Neuronal stem cell (in vitro differentiated cells): ENCODE measurements at regions not wholly inside any gene's neighbourhood (a gene's known extent, or its start where the extent isn't known, plus 50 kb on each side); places are given as distances from the start of the nearest gene placed in this dataset.
A peak's percentile ranks its signal among the peaks of the same experiment; 100 is the strongest.

ENCODE experiments used
- DNase-seq: peaks from one replicate; pipeline ENCODE4 v3.0.0-alpha.2; 2013; ENCODE audit warnings: low spot score
- H2AFZ ChIP-seq: one replicate; pipeline ENCODE4 v1.6.1; 2013; ENCODE audit warnings: mild to moderate bottlenecking, low read length, inconsistent platforms
- H2AK5ac ChIP-seq: 2 replicates; pipeline ENCODE4 v1.6.1; 2013; ENCODE audit warnings: low read depth, mild to moderate bottlenecking, inconsistent platforms, low read length, moderate library complexity, mixed read lengths
- H2BK120ac ChIP-seq: 2 replicates; pipeline ENCODE4 v1.6.1; 2013; ENCODE audit warnings: low read depth, mild to moderate bottlenecking, inconsistent platforms, low read length, moderate library complexity, mixed read lengths
- H2BK12ac ChIP-seq: one replicate; pipeline ENCODE4 v1.6.1; 2013; ENCODE audit warnings: low read length, inconsistent platforms
- H2BK15ac ChIP-seq: 2 replicates; pipeline ENCODE4 v1.6.1; 2013; ENCODE audit warnings: mild to moderate bottlenecking, low read length, inconsistent platforms, mixed read lengths
- H2BK5ac ChIP-seq: one replicate; pipeline ENCODE4 v1.6.1; 2013; ENCODE audit warnings: inconsistent platforms, mild to moderate bottlenecking, low read length, moderate library complexity
- H3K14ac ChIP-seq: one replicate; pipeline ENCODE4 v1.6.1; 2013; ENCODE audit warnings: low read length, inconsistent platforms
- H3K18ac ChIP-seq: 2 replicates; pipeline ENCODE4 v1.6.1; 2013; ENCODE audit warnings: low read length, inconsistent platforms
- H3K23ac ChIP-seq: 2 replicates; pipeline ENCODE4 v1.6.1; 2013; ENCODE audit warnings: low read depth, mild to moderate bottlenecking, mixed read lengths, low read length, inconsistent platforms; ENCODE audit not compliant: poor library complexity
- H3K27ac ChIP-seq: replicated peaks from 3 replicates; pipeline ENCODE4 v1.5.1; 2013; ENCODE audit warnings: low read length, inconsistent platforms
- H3K27me3 ChIP-seq, 3 experiments: 2 replicates each; pipeline ENCODE4 v1.6.1; 2013; ENCODE audit warnings: low read length in 3 of 3, mild to moderate bottlenecking in 2 of 3, inconsistent platforms in 1 of 3, low read depth in 1 of 3, mixed read lengths in 1 of 3, moderate library complexity in 1 of 3; ENCODE audit not compliant: control insufficient read depth in 3 of 3, insufficient read depth in 3 of 3
- H3K36me3 ChIP-seq, 2 donors: replicated peaks in 1 of 2; 2 replicates each; pipeline ENCODE4 v1.6.1; 2013; ENCODE audit warnings: low read length in 2 of 2; ENCODE audit not compliant: control insufficient read depth in 2 of 2, insufficient read depth in 2 of 2
- H3K4ac ChIP-seq: 2 replicates; pipeline ENCODE4 v1.6.1; 2013; ENCODE audit warnings: inconsistent platforms, mild to moderate bottlenecking, low read length, moderate library complexity
- H3K4me1 ChIP-seq, 2 donors: 1 replicate in 1 of 2; 2 replicates in 1 of 2; pipeline ENCODE4 v1.6.1; 2013; ENCODE audit warnings: low read length in 2 of 2, low read depth in 1 of 2; ENCODE audit not compliant: control insufficient read depth in 2 of 2, insufficient read depth in 1 of 2
- H3K4me2 ChIP-seq: one replicate; pipeline ENCODE4 v1.6.1; 2013; ENCODE audit warnings: mild to moderate bottlenecking, low read length, inconsistent platforms; ENCODE audit not compliant: insufficient read depth, poor library complexity, severe bottlenecking
- H3K4me3 ChIP-seq, 2 donors: 2 replicates each; pipeline ENCODE4 v1.5.1; 2013; ENCODE audit warnings: low read length in 2 of 2, mild to moderate bottlenecking in 2 of 2, inconsistent platforms in 1 of 2, moderate library complexity in 1 of 2
- H3K79me1 ChIP-seq: one replicate; pipeline ENCODE4 v1.6.1; 2013; ENCODE audit warnings: low read depth, mild to moderate bottlenecking, inconsistent platforms, low read length, moderate library complexity
- H3K9ac ChIP-seq: one replicate; pipeline ENCODE4 v1.6.1; 2013; ENCODE audit warnings: mild to moderate bottlenecking, low read depth, low read length, inconsistent platforms; ENCODE audit not compliant: poor library complexity
- H3K9me3 ChIP-seq, 2 donors: replicated peaks in 1 of 2; 2 replicates each; pipeline versions ENCODE3 to v1.6.1; 2013; ENCODE audit warnings: low read length in 2 of 2, mild to moderate bottlenecking in 2 of 2, inconsistent platforms in 1 of 2, low read depth in 1 of 2, mixed read lengths in 1 of 2, moderate library complexity in 1 of 2; ENCODE audit not compliant: control insufficient read depth in 2 of 2, insufficient read depth in 1 of 2
- H4K8ac ChIP-seq: one replicate; pipeline ENCODE4 v1.6.1; 2013; ENCODE audit warnings: low read depth, mild to moderate bottlenecking, inconsistent platforms, low read length, moderate library complexity
- H4K91ac ChIP-seq: one replicate; pipeline ENCODE4 v1.6.1; 2013; ENCODE audit warnings: low read length, low read depth, mild to moderate bottlenecking, inconsistent platforms; ENCODE audit not compliant: poor library complexity
- WGBS, 2 donors: extraction: QIAGEN DNeasy Blood & Tissue Kit; methylation state at CpG; one replicate each; pipeline ENCODE4 v1.1.7; 2013; ENCODE audit warnings: missing lambda C conversion rate in 2 of 2, mixed read lengths in 1 of 2; ENCODE audit not compliant: insufficient read length in 2 of 2, insufficient replicate concordance in 1 of 2; ENCODE audit errors: extremely low coverage in 2 of 2; 5-methylcytosine and 5-hydroxymethylcytosine counted together

GRCh38 chr6:165900970-165901369, 237.9 kb upstream of the PDE10A start:
- no CpG with 5 or more reads among the region's 10 CpGs for WGBS, 2 donors
- Histone ChIP-seq H2BK120ac (no peak overlapping the region), H2AFZ (no peak overlapping the region), H3K27me3 (peaks cover 0 to 3% (median 0%) of the 10 kb centered on the region in 3 experiments), H3K18ac (no peak overlapping the region), H2BK5ac (no peak overlapping the region), H3K14ac (no peak overlapping the region), H3K9ac (no peak overlapping the region), H3K4me3 (no peak overlapping the region), H3K4ac (no peak overlapping the region), H3K79me1 (no peaks in the 10 kb centered on the region), H4K91ac (no peak overlapping the region), H2AK5ac (no peak overlapping the region), H3K4me2 (no peak overlapping the region), H2BK15ac (no peak overlapping the region), H4K8ac (no peak overlapping the region), H3K27ac (no peak overlapping the region), H2BK12ac (no peak overlapping the region), H3K9me3 (peaks cover 0 to 2% of the 10 kb centered on the region in 2 donors), H3K4me1 (no peaks in the 10 kb centered on the region), H3K23ac (no peak overlapping the region), H3K36me3 (no peaks in the 10 kb centered on the region)
- DNase-seq = no peak

- Histone ChIP-seq H2AK5ac (peak overlapping the region; percentile 18), H3K36me3 (no peaks in the 10 kb centered on the region), H3K4ac (no peak overlapping the region), H3K23ac (no peak overlapping the region), H4K8ac (no peak overlapping the region), H2BK12ac (no peak overlapping the region), H3K9me3 (peaks cover 0 to 2% of the 10 kb centered on the region in 2 donors), H3K4me2 (no peak overlapping the region), H2BK120ac (no peak overlapping the region), H2AFZ (no peak overlapping the region), H3K27me3 (peaks cover 0 to 3% (median 0%) of the 10 kb centered on the region in 3 experiments), H4K91ac (no peak overlapping the region), H2BK5ac (no peak overlapping the region), H2BK15ac (no peak overlapping the region), H3K18ac (peak overlapping the region; percentile 60), H3K4me3 (no peak overlapping the region), H3K79me1 (no peaks in the 10 kb centered on the region), H3K4me1 (no peaks in the 10 kb centered on the region), H3K14ac (no peak overlapping the region), H3K27ac (no peak overlapping the region), H3K9ac (no peak overlapping the region)
- DNase-seq = no peak
- no CpG with 5 or more reads among the region's 6 CpGs for WGBS, 2 donors
Observed at GRCh38 chr6:165899611-165900010, 236.6 kb upstream of the PDE10A start.

GRCh38 chr6:165895421-165896165, 232.6 kb upstream of the PDE10A start:
- Histone ChIP-seq H3K9me3 (no peaks in the 10 kb centered on the region), H3K4me3 (no peak overlapping the region), H3K9ac (no peak overlapping the region), H2BK5ac (no peak overlapping the region), H2AFZ (no peak overlapping the region), H4K8ac (no peak overlapping the region), H3K4ac (no peak overlapping the region), H2BK120ac (no peak overlapping the region), H3K27me3 (peaks cover 0 to 9% (median 3%) of the 10 kb centered on the region in 3 experiments), H3K79me1 (no peaks in the 10 kb centered on the region), H3K4me2 (no peak overlapping the region), H2BK15ac (no peak overlapping the region), H3K27ac (no peak overlapping the region), H2AK5ac (no peak overlapping the region), H3K4me1 (no peaks in the 10 kb centered on the region), H3K14ac (no peak overlapping the region), H4K91ac (no peak overlapping the region), H3K23ac (no peak overlapping the region), H3K18ac (no peak overlapping the region), H2BK12ac (no peak overlapping the region), H3K36me3 (no peaks in the 10 kb centered on the region)
- no CpG with 5 or more reads among the region's 10 CpGs for WGBS, 2 donors
- DNase-seq = no peak

GRCh38 chr6:165894171-165894825, 231.3 kb upstream of the PDE10A start:
- no peak overlapping the region for H4K8ac ChIP-seq
- no CpG with 5 or more reads among the region's 10 CpGs for WGBS, 2 donors

More at GRCh38 chr6:165894171-165894825, 231.3 kb upstream of the PDE10A start:
- Histone ChIP-seq H2BK12ac (no peak overlapping the region), H2AFZ (no peak overlapping the region), H2AK5ac (no peak overlapping the region), H2BK15ac (no peak overlapping the region), H3K4ac (no peak overlapping the region), H3K36me3 (no peaks in the 10 kb centered on the region), H3K23ac (no peak overlapping the region), H2BK120ac (no peak overlapping the region), H3K18ac (no peak overlapping the region), H3K14ac (no peak overlapping the region), H3K4me3 (no peak overlapping the region), H3K27ac (no peak overlapping the region), H3K4me1 (no peaks in the 10 kb centered on the region), H3K9ac (no peak overlapping the region), H3K27me3 (peaks cover 0 to 9% (median 3%) of the 10 kb centered on the region in 3 experiments), H3K79me1 (no peaks in the 10 kb centered on the region), H2BK5ac (no peak overlapping the region), H3K9me3 (no peaks in the 10 kb centered on the region), H4K91ac (no peak overlapping the region), H3K4me2 (no peak overlapping the region)
- no peak for DNase-seq
